ENCODE measurements at regions not wholly inside any gene's neighbourhood (a gene's known extent, or its start where the extent isn't known, plus 50 kb on each side); places are given as distances from the start of the nearest gene placed in this dataset.
"Not testable (repeated sequence)": the region's sequence is repeated elsewhere in the genome, so short reads cannot be mapped to it uniquely, and the experiment has no call there.

DNA sequence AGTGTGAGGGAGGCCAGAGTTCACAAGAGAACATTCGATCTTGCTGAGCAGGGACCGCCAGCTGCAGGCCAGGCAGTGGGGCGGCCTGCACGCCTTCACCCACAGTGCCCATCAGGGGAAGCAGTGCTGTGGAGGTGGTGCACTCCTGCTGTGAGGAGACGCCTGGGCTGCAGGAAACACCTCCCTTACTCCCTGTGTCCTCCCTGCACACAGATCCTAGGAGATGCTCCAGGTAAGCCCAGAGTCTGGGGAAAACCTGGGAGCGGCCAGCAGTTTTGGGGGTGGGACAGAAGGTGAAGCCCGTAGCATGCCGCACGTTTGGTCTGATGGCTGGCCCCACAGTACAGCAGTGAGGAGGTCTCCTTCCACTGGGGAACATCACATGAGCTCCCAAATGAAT, 180.8 kb upstream of the RAB6C start:
- no peak for DNase-seq

GRCh38 chr2:129799036-129799958, 180.2 kb upstream of the RAB6C start:
- no peak for DNase-seq

DNA sequence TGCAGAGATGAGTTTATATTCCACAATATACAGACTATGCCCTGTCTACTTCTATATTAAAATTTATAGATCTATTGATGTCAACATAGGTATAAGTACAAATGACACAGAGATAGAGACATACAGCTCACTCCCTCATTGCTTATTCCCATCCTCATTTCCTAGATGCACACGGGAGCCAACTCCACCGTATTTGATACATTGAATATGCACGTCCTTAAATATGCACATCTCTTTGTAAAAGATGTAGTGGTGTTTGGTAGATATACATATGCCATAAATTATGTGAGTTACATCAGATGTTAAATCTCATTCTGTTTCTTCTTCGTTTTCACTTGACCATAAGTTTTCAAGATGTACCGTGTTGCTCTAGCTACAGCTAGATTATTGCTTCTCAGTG, 179.2 kb upstream of the RAB6C start:
- DNase-seq: no peak

DNA sequence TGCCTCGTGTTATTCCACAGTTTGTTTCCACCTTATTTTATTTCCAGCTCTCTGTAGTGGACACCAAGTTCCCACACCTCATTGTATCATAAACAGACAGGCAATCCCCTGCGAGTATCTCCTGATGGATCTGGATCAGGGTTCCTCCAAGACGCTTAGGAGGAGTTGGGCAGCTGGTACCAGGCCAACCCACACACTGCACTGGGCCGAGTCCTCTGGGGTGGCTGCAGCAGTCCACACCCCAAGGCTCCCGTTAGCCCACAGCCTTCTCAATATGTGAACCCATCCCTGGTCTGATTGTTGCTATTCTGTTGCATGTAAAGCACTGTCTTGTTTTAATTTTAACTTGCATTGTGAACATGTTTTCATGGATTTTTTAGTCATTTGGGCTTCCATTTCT, 178.8 kb upstream of the RAB6C start:
- no peak for DNase-seq

DNA sequence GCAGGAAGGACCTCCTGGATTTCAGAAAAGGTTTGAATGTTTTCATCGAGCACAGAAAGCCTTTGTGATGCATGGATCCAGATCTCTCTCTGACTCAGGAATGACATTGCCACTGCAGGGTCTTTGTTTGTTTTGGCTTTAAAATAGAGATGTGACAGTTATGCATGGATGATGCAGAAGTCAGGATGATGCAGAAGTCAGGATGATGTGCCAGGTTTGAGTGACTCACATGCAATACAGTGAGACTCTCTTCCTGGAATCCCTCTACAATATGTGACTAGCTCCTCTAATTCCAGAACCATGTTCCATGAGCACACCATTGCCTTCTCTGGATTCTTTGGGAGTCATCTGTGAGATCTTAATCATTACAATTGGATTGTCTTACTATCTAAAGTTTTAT, 177.9 kb upstream of the RAB6C start:
- DNase-seq: no peak

DNA sequence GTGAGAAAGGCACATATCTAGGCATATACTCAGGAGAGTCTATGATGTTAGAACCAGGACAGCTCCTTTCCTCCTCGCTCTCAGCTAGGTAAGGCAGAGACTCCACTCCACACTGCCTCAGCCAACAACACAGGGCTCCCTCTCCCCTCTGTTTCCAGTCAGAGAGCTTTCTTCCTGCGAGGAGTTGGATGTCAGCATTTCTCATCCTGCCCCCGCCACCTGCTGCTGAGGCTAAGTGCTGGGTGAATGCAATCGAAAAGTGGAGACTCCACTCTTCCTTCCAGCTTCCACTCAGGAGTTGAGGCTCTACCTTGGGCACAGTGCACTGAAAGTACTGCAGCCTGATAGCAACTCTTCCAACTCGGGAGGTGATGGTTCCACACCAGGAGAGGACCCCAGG, 177.2 kb upstream of the RAB6C start:
- no peak for DNase-seq

DNA sequence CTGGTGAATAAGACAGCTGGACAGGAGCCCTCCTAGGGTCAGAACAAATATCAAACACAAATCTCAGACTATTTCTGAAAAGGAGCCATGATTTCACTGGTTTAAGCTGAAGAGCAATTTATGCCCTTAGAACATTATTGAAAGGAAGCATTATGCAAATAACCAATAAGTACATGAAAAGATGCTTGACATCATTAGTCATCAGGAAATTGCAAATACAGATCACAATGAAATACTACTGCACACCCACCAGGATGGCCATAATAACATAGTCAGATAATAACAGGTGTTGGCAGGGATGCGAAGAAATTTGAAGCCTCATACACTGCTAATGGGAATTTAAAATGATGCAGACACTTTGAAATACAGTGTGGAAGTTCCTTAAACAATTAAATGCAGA, 176.4 kb upstream of the RAB6C start:
- no peak for DNase-seq

GRCh38 chr2:129803871-129804270, 175.6 kb upstream of the RAB6C start:
- DNase-seq: no peak

GRCh38 chr2:129805899-129806298, 173.6 kb upstream of the RAB6C start:
- DNase-seq: no peak

DNA sequence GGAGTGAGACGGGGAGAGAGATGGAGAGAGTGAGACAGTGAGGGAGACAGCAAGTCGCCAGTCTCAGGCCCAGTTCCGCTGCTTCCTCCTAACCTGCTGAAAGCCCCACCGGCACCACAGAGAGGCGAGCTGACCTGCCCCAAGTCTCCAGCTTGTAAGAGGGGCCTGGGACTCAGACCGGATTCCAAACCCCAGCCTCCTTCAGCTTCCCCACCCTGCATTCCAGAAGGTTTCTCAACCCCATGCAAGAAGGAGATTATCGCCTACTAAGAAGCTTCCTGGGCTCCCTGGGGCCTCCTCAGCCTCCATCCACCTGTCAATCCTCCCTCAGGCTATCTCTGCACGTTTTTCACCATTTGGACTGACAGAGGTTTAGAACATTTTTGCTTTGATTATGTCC, 173.1 kb upstream of the RAB6C start:
- no peak for DNase-seq

DNA sequence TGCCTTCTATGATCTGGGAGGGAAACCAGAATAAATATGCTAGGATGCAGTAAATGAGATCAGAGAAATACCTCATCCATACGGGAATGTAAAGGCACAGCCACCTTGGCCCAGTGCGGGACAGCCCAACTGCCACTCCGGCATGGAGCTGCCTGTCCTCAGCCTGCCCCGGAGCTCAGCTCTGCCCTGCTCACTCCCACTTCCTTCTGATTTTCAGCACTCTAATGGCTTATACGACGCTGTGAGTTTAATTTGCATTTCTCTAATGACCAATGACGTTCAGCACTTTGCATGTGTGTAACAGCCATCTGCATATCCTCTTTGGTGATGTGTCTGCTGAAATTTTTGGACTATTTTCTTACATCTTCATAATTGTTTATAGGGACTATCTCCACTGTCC, 172.5 kb upstream of the RAB6C start:
- DNase-seq: no peak

DNA sequence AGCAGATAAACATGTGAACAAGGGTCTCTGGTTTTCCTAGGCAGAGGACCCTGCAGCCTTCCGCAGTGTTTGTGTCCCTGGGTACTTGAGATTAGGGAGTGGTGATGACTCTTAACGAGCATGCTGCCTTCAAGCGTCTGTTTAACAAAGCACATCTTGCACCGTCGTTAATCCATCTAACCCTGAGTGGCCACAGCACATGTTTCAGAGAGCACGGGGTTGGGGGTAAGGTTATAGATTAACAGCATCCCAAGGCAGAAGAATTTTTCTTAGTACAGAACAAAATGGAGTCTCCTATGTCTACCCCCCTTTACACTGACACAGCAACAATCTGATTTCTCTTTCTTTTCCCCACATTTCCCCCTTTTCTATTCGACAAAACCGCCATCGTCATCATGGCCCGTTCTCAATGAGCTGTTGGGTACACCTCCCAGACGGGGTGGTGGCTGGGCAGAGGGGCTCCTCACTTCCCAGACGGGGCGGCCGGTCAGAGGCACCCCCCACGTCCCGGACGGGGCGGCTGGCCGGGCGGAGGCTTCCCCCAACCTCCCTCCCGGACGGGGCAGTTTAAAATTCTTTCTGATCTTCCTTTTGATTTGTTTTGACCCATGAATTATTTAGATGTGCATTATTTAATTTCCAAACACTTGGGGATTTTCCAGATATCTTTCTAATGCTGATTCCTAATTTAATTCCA, 171.7 kb upstream of the RAB6C start:
- DNase-seq: not testable (repeated sequence)

- no peak for DNase-seq
These were observed 168.9 kb upstream of the RAB6C start for GRCh38 chr2:129810521-129810920.

DNA sequence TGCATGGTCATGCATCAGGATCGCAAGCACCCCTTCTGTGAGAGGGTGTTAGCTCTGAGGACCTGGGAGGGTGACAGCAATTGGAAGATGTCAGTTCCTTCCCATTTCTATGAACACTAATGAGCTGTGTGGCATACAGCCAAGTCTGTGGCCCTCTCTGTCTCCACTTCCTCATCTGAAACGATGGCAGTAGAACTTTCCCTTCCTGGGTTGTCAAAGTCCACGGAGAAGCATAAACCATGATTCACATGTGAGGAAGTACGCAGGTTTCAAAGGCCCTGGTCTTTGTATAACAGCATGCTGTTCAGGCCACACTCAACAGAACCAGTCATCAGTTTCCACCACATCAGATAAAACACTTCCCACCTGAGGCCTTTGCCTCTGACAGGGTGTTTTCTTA, 167.4 kb upstream of the RAB6C start:
- no peak for DNase-seq

GRCh38 chr2:129812654-129813053, 166.8 kb upstream of the RAB6C start:
- no peak for DNase-seq

DNA sequence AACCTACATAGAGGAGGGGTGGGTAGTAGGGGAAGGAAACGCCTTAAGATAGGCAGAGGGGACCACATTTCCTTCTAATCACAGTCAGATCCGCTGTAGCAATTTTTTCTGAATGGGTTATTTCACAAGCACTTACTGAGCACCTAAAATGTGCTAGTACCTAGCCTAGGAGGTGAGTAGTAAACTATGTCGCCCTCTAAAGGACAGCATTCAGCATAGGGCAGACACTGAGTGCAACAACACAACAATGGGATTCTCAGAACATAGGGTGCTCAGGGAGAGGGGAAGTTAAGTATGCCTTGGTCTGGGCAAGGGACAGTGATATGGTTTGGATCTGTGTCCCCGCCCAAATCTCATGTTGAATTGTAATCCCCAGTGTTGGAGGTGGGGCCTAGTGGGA, 166.1 kb upstream of the RAB6C start:
- DNase-seq: no peak

DNA sequence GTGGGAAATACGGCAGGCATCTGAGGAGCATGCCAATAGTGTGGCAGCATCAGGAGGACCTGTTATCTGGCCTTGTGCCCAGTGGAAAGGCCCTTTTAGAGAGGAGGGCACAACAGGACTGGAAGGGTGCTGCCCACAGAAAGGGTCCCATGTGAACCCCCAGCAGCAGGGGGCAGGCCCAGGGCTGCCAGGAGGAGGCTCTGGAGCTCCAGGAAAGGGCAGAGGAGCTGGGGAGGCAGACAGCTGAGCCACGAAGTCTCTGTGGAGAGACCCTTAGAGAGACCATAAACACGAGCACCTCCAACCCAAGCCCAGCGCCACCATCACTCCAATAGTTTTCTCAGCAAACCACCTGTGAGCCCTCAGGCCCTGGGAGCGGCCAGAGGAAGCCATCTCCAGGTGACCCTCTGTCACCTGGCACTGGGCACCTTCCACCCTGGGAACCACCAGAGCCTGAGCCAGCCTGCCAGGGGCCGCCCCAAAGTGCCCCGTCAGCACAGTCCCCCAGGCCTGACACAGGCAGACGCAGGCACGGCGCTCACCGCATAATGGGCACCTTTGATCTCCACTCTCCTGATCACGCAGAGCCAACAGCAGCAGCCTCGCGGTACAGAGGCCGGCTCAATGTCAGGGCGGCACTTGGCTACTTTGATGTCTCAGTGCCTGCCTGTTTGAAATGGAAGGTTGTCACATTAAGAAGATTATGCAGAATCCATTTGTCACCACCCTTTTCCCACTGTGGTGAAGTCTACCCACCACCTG, 162.5 kb upstream of the RAB6C start:
- no peak for DNase-seq

- DNase-seq: no peak
These were observed 159.6 kb upstream of the RAB6C start for GRCh38 chr2:129819855-129820254.

GRCh38 chr2:129820908-129821307, 158.6 kb upstream of the RAB6C start:
- DNase-seq: no peak

GRCh38 chr2:129821445-129821844, 158.0 kb upstream of the RAB6C start:
- DNase-seq: no peak

DNA sequence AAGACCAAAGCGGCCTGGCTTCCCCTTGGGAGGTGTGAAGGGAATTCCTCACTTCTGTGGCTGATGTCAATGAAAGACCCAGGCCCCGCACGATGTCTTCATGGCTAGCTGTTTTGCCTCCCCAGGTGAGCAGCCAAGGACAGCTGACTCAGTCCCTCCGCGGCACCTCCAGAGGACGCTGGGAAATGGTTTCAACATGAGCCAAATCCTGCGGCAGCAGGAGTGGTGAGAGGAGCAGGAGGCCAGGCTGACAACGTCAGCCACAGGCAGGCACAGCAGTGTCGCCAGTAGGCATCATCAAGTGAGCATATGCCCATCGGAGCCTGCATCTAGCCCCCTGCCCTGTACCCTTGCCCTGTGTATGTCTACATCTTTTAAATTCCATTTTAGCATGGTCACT, 156.4 kb upstream of the RAB6C start:
- no peak for DNase-seq

DNA sequence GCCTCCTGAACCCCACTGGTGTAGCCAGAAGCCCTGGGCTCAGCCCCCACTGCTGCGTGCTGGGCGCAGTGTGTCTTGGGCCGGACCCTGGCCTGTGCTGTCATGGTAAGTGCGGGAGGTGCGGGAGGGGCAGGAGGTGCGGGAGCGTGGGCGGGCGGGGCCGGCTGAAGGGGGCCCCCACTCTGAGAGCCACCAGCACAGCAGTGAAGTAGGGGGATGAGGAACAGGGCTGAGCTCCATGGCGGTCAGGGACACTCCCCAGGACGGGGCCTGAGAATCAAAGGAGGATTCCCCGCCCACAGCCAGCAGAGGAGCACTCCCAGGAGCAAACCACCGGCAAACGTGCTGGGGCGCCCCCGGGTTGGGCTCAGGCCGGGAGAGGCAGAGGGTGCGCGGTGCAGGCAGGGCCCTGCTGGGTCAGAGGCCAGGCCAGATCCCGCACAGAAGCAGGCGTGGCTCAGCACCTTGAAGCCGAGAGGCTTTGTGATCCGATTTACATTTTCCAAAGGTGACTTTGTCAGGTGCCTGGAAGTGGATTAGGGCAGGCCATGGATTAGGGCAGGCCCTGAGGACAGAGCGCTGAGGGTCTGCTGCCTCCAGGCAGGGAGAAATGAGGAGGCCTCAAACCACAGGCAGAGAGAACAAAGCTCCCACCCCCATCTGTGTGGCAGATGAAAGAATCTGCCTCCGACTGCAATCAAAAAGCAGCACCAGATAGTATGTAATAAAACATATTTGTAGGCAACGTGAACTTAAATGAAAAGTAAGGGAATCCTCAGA, 152.0 kb upstream of the RAB6C start:
- DNase-seq: no peak

DNA sequence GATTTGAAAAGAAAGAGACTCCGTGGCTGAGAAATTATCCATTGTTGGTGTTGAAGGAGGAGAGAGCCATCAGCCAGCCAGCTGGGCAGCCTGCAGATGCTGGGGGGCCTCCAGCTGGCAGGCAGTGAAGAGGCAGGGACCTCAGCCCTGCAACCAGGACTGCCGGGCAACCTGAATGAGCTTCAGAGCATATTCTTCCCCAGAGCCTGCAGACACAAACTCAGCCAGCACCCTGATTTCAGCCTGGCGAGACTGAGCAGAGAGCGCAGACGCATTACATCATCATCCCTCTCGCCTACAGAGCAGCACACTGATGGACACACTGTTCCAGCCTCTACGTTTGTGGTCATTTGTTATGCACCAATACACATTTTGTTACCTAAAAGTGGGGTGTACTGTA, 150.7 kb upstream of the RAB6C start:
- no peak for DNase-seq

Data from activated CD4-positive, CD25-positive, alpha-beta regulatory T cell (primary cell).